Keratinocyte (primary cell): ENCODE measurements at regions not wholly inside any gene's neighbourhood (a gene's known extent, or its start where the extent isn't known, plus 50 kb on each side); places are given as distances from the start of the nearest gene placed in this dataset.

Experiments used
- DNase-seq: peaks from one replicate; pipeline ENCODE4 v3.0.0-alpha.2; 2011; ENCODE audit warnings: low read depth, missing footprints, low spot score
- FAIRE-seq: peaks from 2 replicates; lab custom pipeline; 2011; peaks lifted over from hg19 to GRCh38; lab: Jason Lieb, UNC
- H2AFZ ChIP-seq: 2 replicates; pipeline ENCODE4 v1.6.0; 2012; ENCODE audit warnings: low read length, control low read depth, inconsistent platforms; ENCODE audit not compliant: control insufficient read depth
- H3K27ac ChIP-seq: 2 replicates; pipeline ENCODE4 v1.5.1; 2011; ENCODE audit warnings: low read length; ENCODE audit not compliant: control insufficient read depth, insufficient read depth
- H3K27me3 ChIP-seq: 3 replicates; pipeline ENCODE4 v1.6.0; 2011; ENCODE audit warnings: low read length; ENCODE audit not compliant: control insufficient read depth, insufficient read depth; ENCODE audit errors: extremely low read depth
- H3K36me3 ChIP-seq, 2 experiments: 2 replicates in 1 of 2; 3 replicates in 1 of 2; pipeline ENCODE4 v1.5.1; 2011; ENCODE audit warnings: low read length in 2 of 2, mild to moderate bottlenecking in 1 of 2; ENCODE audit not compliant: control insufficient read depth in 2 of 2, insufficient read depth in 2 of 2; ENCODE audit errors: extremely low read depth in 1 of 2
- H3K4me1 ChIP-seq: 3 replicates; pipeline ENCODE4 v1.5.1; 2011; ENCODE audit warnings: low read length; ENCODE audit not compliant: control insufficient read depth, insufficient read depth; ENCODE audit errors: extremely low read depth
- H3K4me2 ChIP-seq: 3 replicates; pipeline ENCODE4 v1.6.0; 2011; ENCODE audit warnings: low read depth, low read length; ENCODE audit not compliant: control insufficient read depth, insufficient read depth; ENCODE audit errors: extremely low read depth
- H3K4me3 ChIP-seq, 3 experiments: fragments of 200-600 bp in 1 of 3; sonication (generic) in 1 of 3; 2 replicates in 2 of 3; 3 replicates in 1 of 3; pipeline ENCODE4 v1.5.1; 2011 to 2016; ENCODE audit warnings: low read length in 3 of 3, mild to moderate bottlenecking in 3 of 3, control low read depth in 2 of 3, inconsistent platforms in 1 of 3, low read depth in 1 of 3, mixed read lengths in 1 of 3, mixed run types in 1 of 3, moderate library complexity in 1 of 3; ENCODE audit not compliant: control insufficient read depth in 2 of 3, insufficient read depth in 2 of 3; ENCODE audit errors: extremely low read depth in 1 of 3
- H3K79me2 ChIP-seq: 2 replicates; pipeline ENCODE4 v1.6.0; 2012; ENCODE audit warnings: low read length; ENCODE audit not compliant: control insufficient read depth, insufficient read depth
- H3K9ac ChIP-seq: 3 replicates; pipeline ENCODE4 v1.6.0; 2011; ENCODE audit warnings: low read length; ENCODE audit not compliant: control insufficient read depth, insufficient read depth; ENCODE audit errors: extremely low read depth
- H3K9me1 ChIP-seq: 3 replicates; pipeline ENCODE4 v1.6.0; 2011; ENCODE audit warnings: low read length; ENCODE audit not compliant: control insufficient read depth, insufficient read depth; ENCODE audit errors: extremely low read depth
- H3K9me3 ChIP-seq: 2 replicates; pipeline ENCODE4 v1.5.1; 2012; ENCODE audit warnings: low read depth, low read length; ENCODE audit not compliant: control insufficient read depth
- H4K20me1 ChIP-seq: 3 replicates; pipeline ENCODE4 v1.6.0; 2011; ENCODE audit warnings: low read length; ENCODE audit not compliant: control insufficient read depth, insufficient read depth; ENCODE audit errors: extremely low read depth
- CTCF ChIP-seq, 3 experiments: IDR thresholded peaks in 1 of 3; conservative IDR thresholded peaks in 1 of 3; optimal IDR thresholded peaks in 1 of 3; 2 replicates in 2 of 3; 3 replicates in 1 of 3; pipeline versions ENCODE3 to v1.5.1; 2011; ENCODE audit warnings: low read length in 3 of 3, mild to moderate bottlenecking in 3 of 3, moderate library complexity in 2 of 3, control low read depth in 1 of 3, inconsistent platforms in 1 of 3; ENCODE audit not compliant: insufficient read depth in 2 of 3; ENCODE audit errors: extremely low read depth in 1 of 3
- EZH2 ChIP-seq: IDR thresholded peaks from one replicate; pipeline ENCODE4 v1.6.1; 2012; ENCODE audit warnings: inconsistent platforms, mild to moderate bottlenecking, low read length, moderate library complexity
- dilution Hi-C: fragments of 300-500 bp; cut with MboI; formaldehyde crosslinking; loops from one replicate; pipeline ENCODE4 v1.7.0; 2020; ENCODE audit warnings: low sequenced_read_pairs; ENCODE audit not compliant: extremely low pct_ligation_motif_present

GRCh38 chr4:176843710-176844109 is 51.0 kb upstream of the VEGFC start:
- H3K9me1 ChIP-seq, result no peaks in the 10 kb centered on the region
- no peaks in the 10 kb centered on the region for H3K27me3 ChIP-seq
- H2AFZ ChIP-seq, result no peak overlapping the region
- no peak for TF ChIP-seq CTCF (optimal IDR thresholded peaks at IDR 0.05 in 1 of 3, IDR thresholded peaks at IDR 0.05 in 1 of 3, conservative IDR thresholded peaks at IDR 0.05 in 1 of 3; ENCODE audit: extremely low read depth in 1 of 3, insufficient read depth in 2 of 3, low read length in 3 of 3)
- TF ChIP-seq EZH2, result no peak
- no peak overlapping the region for H3K9ac ChIP-seq
- H3K9me3 ChIP-seq, result peaks cover 4% of the 10 kb centered on the region
- H3K4me2 ChIP-seq, result no peak overlapping the region
- H3K79me2 ChIP-seq, result no peaks in the 10 kb centered on the region
- FAIRE-seq (peak; percentile 20), DNase-seq (no peak)
- peaks cover 42% of the 10 kb centered on the region for H3K4me1 ChIP-seq
- no peak overlapping the region for H3K27ac ChIP-seq
- dilution Hi-C loops, result no loop called here
- peaks cover 0 to 3% of the 10 kb centered on the region in 2 experiments for H3K36me3 ChIP-seq
- no peaks in the 10 kb centered on the region for H4K20me1 ChIP-seq
- no peak overlapping the region for H3K4me3 ChIP-seq

GRCh38 chr4:176844448-176844847 is 51.7 kb upstream of the VEGFC start:
- FAIRE-seq (no peak), DNase-seq (no peak)
- H3K27me3 ChIP-seq, result no peaks in the 10 kb centered on the region
- peaks cover 39% of the 10 kb centered on the region for H3K4me1 ChIP-seq
- H3K9me3 ChIP-seq, result peaks cover 4% of the 10 kb centered on the region
- no peaks in the 10 kb centered on the region for H4K20me1 ChIP-seq
- dilution Hi-C loops, result no loop called here
- H3K4me2 ChIP-seq, result no peak overlapping the region
- no peak overlapping the region for H3K27ac ChIP-seq
- TF ChIP-seq EZH2 (no peak), CTCF (optimal IDR thresholded peaks at IDR 0.05 in 1 of 3, IDR thresholded peaks at IDR 0.05 in 1 of 3, conservative IDR thresholded peaks at IDR 0.05 in 1 of 3; ENCODE audit: extremely low read depth in 1 of 3, insufficient read depth in 2 of 3, low read length in 3 of 3) (no peak)
- no peaks in the 10 kb centered on the region for H3K9me1 ChIP-seq
- H3K9ac ChIP-seq, result no peak overlapping the region
- H3K4me3 ChIP-seq, result no peak overlapping the region
- H3K36me3 ChIP-seq, result peaks cover 0 to 3% of the 10 kb centered on the region in 2 experiments
- no peaks in the 10 kb centered on the region for H3K79me2 ChIP-seq
- H2AFZ ChIP-seq, result no peak overlapping the region
